AG10803 (cell line): ENCODE measurements at regions not wholly inside any gene's neighbourhood (a gene's known extent, or its start where the extent isn't known, plus 50 kb on each side); places are given as distances from the start of the nearest gene placed in this dataset.

Experiments used
- DNase-seq: peaks from one replicate; pipeline ENCODE4 v3.0.0; 2010; ENCODE audit warnings: low read depth
- H3K4me3 ChIP-seq: 2 replicates; pipeline ENCODE4 v1.5.1; 2011; ENCODE audit warnings: mild to moderate bottlenecking, low read length, control low read depth
- CTCF ChIP-seq: conservative IDR thresholded peaks from 2 replicates; pipeline ENCODE4 v1.5.1; 2011; ENCODE audit warnings: mild to moderate bottlenecking, low read length, control low read depth, inconsistent platforms

- no peak for DNase-seq
- no peak overlapping the region for H3K4me3 ChIP-seq
These were observed 534.4 kb downstream of the MID1IP1 start for GRCh38 chrX:39335513-39336235.

GRCh38 chrX:39336671-39337311, 535.5 kb downstream of the MID1IP1 start:
- DNase-seq, result no peak
- H3K4me3 ChIP-seq, result no peak overlapping the region

More at GRCh38 chrX:39335513-39336235, 534.4 kb downstream of the MID1IP1 start:
- TF ChIP-seq CTCF, result no peak

GRCh38 chrX:39337451-39337850, 536.2 kb downstream of the MID1IP1 start:
- TF ChIP-seq CTCF, result no peak
- no peak overlapping the region for H3K4me3 ChIP-seq
- no peak for DNase-seq

More at GRCh38 chrX:39336671-39337311, 535.5 kb downstream of the MID1IP1 start:
- no peak for TF ChIP-seq CTCF

GRCh38 chrX:39338583-39338982, 537.3 kb downstream of the MID1IP1 start:
- H3K4me3 ChIP-seq, result no peak overlapping the region
- no peak for DNase-seq
- TF ChIP-seq CTCF, result no peak

- TF ChIP-seq CTCF, result no peak
- no peak for DNase-seq
- H3K4me3 ChIP-seq, result no peak overlapping the region
These were observed 555.0 kb downstream of the MID1IP1 start for GRCh38 chrX:39356119-39356807.

- no peak for DNase-seq
- no peak for TF ChIP-seq CTCF
- no peak overlapping the region for H3K4me3 ChIP-seq
These were observed 558.8 kb downstream of the MID1IP1 start for GRCh38 chrX:39360101-39360500.
